ENCODE measurements at regions not wholly inside any gene's neighbourhood (a gene's known extent, or its start where the extent isn't known, plus 50 kb on each side); places are given as distances from the start of the nearest gene placed in this dataset.
"Not testable (repeated sequence)": the region's sequence is repeated elsewhere in the genome, so short reads cannot be mapped to it uniquely, and the experiment has no call there.

GRCh38 chr9:89845321-89845720, 240.5 kb downstream of the GADD45G start:
- no peak for DNase-seq

- no peak for DNase-seq
These were observed 241.1 kb downstream of the GADD45G start for GRCh38 chr9:89845862-89846261.

DNA sequence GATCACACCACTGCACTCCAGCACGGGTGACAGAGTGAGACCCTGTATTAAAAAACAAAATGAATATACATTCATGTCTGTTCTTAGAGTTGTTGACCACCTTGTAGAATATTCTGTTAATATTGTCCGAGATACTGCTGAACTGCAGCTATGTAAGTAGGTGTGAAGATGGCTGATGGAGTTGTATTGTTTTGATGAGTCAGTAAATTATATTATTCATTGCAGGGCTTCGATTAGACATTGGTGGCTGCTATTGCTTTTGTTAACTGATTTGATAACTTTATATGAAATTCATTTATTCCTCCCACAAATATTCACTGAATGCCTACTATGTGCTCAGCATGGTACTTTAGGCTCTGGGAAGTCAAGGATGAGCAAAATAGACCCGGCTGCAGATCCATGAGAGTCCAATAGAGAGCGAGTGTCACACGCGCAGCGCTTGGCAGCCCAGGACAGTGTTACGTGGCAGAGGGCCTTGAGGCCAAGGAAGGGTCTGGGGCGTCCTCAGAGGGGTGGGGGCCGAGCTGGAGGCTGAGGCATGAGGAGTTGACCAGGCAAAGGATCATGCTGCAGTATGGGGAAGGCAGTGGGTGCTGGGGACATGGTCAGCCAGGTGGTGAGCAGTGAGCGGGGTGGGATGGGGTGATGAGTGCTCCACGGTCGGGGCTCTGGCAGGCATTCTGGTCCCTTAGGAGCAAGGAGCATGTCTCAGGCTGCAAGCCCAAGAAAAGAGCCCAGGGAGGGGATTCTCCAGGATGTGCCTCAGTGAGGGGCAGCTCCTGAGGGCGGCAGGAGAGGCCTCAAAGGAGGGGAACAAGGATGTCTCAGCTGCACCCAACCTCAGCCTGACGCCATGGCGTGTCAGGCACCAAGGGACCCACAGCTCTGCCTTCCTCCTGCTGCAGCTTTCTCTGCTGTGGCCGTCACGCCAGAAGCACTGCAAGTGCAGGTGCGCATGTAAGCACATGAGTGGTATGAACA, 243.5 kb downstream of the GADD45G start:
- no peak for DNase-seq

DNA sequence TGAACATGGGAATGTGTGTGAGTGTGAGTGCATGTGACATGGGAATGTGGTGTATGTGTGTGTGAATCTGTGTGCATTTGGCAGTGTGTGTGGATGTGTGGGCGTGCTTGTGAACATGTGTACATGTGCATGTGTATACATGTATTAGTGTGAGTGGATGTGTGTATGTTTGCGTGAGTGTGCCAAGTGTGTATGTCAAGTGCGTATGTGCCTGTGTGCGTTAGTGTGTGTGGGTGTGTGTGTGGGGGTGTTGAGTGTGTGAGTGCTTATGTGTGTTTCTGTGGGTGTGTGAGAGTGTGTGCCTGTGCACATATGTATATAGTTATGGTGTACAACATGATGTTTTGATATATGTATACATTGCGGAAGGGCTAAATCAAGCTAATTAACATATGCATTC, 244.3 kb downstream of the GADD45G start:
- DNase-seq = no peak

GRCh38 chr9:89850153-89850552, 245.3 kb downstream of the GADD45G start:
- no peak for DNase-seq

GRCh38 chr9:89850631-89851325, 246.0 kb downstream of the GADD45G start:
- DNase-seq = no peak

DNA sequence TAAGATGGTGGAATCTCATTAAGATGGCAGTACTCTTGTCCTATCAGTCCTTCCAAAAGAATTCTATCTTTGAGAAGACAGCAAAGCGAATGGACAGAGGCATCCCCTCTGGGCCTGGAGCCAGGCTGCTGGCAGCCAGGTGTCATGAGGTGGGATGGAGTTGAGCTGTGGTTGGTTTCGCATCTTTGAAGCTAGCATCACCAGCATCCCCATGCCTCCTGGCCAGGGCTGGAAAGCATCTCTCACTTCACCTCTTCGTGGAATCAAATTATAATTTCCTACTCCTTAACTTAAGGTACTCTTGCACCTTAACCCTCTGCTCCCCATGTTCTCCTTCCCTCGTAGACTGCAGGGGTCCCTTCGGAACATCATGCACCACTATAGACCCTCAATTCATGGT, 248.3 kb downstream of the GADD45G start:
- no peak for DNase-seq

- DNase-seq = no peak
These were observed 249.1 kb downstream of the GADD45G start for GRCh38 chr9:89853931-89854330.

DNA sequence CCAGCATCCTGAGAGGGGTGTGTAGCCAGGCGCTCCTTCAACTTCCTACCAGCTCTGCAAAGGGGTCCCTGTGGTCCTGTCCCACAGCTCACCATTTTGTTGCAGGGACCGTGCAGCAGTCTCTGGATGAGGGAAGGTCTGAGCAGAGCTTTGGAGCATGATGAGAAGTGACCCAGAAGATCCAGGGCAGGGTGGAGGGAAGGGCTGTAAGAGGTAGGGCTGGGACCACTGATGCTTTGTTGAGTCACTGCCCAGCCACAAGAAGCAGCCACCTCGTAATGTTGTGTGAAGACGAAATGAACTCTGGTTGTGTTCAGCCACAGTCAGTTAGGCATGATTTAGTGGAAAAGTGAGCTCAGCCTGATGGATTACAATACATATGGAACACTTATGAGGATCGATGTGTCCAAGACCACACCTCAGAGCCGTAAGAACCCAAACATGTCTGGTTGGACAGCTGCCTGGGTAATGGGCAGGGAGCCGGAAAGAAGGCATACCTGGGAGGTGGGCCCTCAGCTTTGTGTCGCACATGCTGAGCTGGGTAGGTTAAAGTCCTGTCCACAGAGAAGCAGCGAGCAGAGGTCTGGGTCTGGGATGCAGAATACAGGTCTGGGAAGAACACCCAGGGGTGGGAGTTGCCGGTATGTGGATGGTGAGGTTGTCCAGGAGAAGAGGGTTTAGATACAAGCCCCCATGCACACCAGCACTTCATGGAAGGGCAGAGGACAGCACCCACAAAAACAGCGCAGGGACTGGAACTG, 250.1 kb downstream of the GADD45G start:
- DNase-seq = no peak

- not testable (repeated sequence) for DNase-seq
These were observed 251.5 kb downstream of the GADD45G start for GRCh38 chr9:89856296-89856695.

DNA sequence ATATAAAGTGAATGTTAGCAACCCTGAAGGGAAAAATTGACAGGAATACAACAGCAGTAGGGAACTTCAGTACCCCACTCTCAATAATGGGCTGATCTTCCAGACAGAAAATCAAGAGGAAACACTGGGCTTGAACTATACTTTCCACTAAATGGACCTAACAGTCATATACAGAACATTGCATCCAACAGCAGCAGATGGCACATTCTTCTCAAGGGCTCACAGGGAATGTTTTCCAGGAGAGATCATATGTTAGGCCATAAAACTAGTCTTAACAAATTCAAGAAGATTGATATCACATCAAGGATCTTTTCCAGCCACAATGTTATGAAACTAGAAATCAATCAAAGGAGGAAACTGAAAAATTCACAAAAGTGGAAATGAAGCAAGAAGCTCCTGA, 252.1 kb downstream of the GADD45G start:
- DNase-seq = not testable (repeated sequence)

DNA sequence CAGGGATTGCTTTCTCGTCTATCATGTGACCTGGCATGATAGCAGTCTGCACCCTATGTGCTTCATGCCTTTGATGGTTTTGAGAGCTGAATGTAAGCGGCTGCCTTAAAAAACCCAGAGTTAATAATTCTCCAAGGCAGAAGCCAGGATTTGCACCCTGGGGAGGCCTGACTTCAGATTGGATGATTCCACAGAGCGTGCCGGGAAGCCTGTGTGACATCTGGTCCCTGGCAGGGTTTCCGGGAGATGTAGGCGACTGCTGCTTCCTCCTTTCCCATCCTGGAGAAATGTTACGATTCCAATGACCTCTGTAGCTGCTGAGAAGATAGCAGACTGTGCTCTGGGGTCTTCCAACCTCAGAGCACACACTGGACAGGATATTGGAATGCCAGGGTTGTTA, 255.0 kb downstream of the GADD45G start:
- not testable (repeated sequence) for DNase-seq

DNA sequence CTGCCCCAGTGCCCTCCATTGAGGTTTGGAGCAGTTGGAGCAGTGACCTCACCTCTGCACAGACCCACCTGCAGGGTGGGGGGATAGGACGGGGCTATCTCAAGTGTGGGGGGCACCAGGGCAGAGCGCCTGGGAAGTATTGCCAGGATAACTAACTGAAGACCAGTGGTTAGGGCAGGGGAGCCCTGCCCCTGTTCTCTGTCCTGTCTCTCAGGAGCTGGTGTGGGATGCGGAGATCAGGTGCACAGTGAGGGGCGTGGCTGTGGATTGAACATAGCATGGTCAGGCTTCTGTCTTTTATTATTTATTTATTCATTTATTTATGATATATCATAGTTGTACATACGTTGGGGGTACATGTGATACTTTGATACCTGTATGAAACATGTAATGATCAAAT, 256.6 kb downstream of the GADD45G start:
- not testable (repeated sequence) for DNase-seq

GRCh38 chr9:89862316-89862715, 257.5 kb downstream of the GADD45G start:
- no peak for DNase-seq

GRCh38 chr9:89863141-89863540, 258.3 kb downstream of the GADD45G start:
- DNase-seq = no peak

- no peak for DNase-seq
These were observed 259.0 kb downstream of the GADD45G start for GRCh38 chr9:89863837-89864236.

DNA sequence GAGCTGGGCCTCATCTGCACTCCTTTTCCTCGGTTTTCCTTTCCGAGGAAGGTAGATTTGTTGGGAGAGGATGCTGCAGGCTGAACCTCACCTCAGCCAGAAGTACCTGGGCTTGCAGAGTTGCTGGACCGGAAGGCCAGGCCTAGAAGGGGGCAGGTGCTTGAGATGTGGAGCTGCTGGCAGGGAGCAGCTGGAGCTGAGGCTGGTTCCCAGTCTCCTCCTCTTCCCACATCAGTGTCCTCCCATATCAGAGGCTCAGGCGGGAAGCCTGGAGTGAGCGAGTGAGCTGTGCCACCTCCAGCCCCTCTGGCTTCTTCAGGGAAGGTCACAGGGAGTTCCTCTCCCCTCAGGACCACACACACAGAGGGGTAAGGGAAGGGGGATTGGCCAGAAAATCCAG, 259.4 kb downstream of the GADD45G start:
- DNase-seq = no peak

- DNase-seq = no peak
These were observed 259.9 kb downstream of the GADD45G start for GRCh38 chr9:89864731-89865130.

GRCh38 chr9:89865357-89865756, 260.5 kb downstream of the GADD45G start:
- no peak for DNase-seq

DNA sequence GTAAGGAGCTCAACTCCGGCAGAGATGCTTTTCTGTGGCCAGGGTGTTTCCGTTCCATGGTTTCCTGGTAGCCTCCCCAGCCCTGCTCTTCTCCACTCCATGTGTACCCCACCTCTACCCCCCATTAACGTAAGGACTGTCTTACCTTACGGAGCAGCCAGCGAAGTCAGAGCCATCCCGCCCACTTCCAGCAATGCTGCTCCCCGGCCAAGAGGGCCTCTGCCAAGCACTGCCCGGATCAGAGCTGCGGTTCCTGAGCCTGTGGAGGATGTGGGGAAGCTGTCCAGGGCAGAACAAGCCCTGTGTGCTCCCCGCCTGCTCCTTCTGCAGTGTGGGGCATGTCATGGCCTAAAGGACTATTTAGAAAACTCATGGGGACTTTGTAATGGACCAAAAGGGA, 261.2 kb downstream of the GADD45G start:
- no peak for DNase-seq

DNA sequence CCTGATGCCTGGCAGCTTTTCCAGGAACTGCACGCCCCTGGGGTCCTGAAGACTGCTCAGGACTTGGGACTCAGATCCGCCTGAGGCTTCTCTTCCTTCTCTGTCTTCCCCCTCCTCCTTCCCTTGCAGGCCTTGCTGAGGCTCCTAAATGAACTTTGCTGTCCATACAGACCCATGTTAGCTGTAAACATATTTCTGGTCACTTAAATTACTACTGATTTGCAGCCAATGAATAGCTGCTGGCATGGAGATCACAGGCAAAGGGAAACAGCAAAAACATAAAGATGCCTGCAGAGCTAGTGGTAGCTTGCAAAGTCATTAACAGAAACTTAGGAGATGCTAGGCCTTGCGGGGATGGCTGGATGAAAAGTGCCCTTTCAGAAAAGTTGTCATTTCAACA, 261.9 kb downstream of the GADD45G start:
- no peak for DNase-seq

- no peak for DNase-seq
These were observed 263.3 kb downstream of the GADD45G start for GRCh38 chr9:89868100-89868499.
